ENCODE measurements at regions not wholly inside any gene's neighbourhood (a gene's known extent, or its start where the extent isn't known, plus 50 kb on each side); places are given as distances from the start of the nearest gene placed in this dataset.

DNA sequence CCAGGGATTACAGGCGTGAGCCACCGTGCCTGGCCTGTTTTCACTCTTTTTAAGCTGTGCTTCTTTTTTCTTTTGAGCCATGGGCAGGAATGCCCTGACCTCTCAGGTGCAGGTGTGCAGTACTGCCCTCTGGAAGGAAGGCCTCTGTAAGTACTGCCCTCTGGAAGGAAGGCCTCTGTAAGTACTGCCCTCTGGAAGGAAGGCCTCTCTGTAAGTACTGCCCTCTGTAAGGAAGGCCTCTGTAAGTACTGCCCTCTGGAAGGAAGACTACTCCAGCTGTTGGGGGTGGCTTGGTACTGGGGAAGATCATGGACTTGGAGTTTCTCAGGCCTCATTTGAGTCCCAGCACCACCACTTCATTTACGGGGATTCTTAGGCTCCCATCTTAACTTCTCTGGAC, 248.5 kb upstream of the ID2 start:
- no CpG with 5 or more reads among the region's 3 CpGs for WGBS (ENCODE audit: extremely low coverage, insufficient read length, low lambda C conversion rate)
- Histone ChIP-seq H4K91ac (ENCODE audit: insufficient read length, low read depth, low read length) (no peak overlapping the region), H2BK120ac (ENCODE audit: low read depth, low read length, poor library complexity, severe bottlenecking) (no peak overlapping the region), H2AK5ac (ENCODE audit: insufficient read length, low read length) (no peak overlapping the region), H3K4me1 (ENCODE audit: insufficient read depth, low read length) (peaks cover 3% of the 10 kb centered on the region; the same call in 1 of the 2 replicates), H2BK15ac (ENCODE audit: low read depth, low read length) (no peak overlapping the region), H3K79me2 (ENCODE audit: insufficient read depth, low read length) (no peaks in the 10 kb centered on the region), H3K4ac (ENCODE audit: low read depth, low read length) (no peak overlapping the region), H3K56ac (ENCODE audit: insufficient read length, low read depth, low read length) (no peak overlapping the region), H2BK20ac (ENCODE audit: low read depth, low read length, poor library complexity, severe bottlenecking) (no peak overlapping the region), H3K27ac (ENCODE audit: insufficient read length, low read depth, low read length) (no peak overlapping the region), H3K14ac (ENCODE audit: insufficient read depth, low read length) (no peak overlapping the region), H3K9me3 (ENCODE audit: control insufficient read depth, low read depth, low read length) (no peaks in the 10 kb centered on the region), H3K79me1 (ENCODE audit: insufficient read depth, low read depth, low read length, poor library complexity, severe bottlenecking) (no peaks in the 10 kb centered on the region), H3K23ac (ENCODE audit: insufficient read length, low read depth, low read length) (no peak overlapping the region), H2AFZ (ENCODE audit: low read length) (no peak overlapping the region), H3K23me2 (ENCODE audit: insufficient read length, low read depth, low read length, poor library complexity, severe bottlenecking) (no peaks in the 10 kb centered on the region), H3K18ac (ENCODE audit: insufficient read length, low read depth, low read length) (no peak overlapping the region), H4K20me1 (ENCODE audit: control insufficient read depth, insufficient read depth, insufficient read length) (no peaks in the 10 kb centered on the region), H2BK12ac (ENCODE audit: insufficient read length, low read depth, low read length) (no peak overlapping the region), H3T11ph (ENCODE audit: low read length) (no peak overlapping the region), H2BK5ac (ENCODE audit: insufficient read length, low read length) (no peak overlapping the region), H3K9ac (ENCODE audit: extremely low read depth, insufficient read length, low read length) (no peak overlapping the region), H3K4me2 (ENCODE audit: insufficient read depth, insufficient read length, low read length) (no peak overlapping the region), H3K27me3 (ENCODE audit: insufficient read depth, low read length) (no peaks in the 10 kb centered on the region), H4K5ac (ENCODE audit: insufficient read length, low read depth, low read length) (no peak overlapping the region), H4K8ac (replicated peaks; ENCODE audit: insufficient read length, low read depth, low read length) (no peak overlapping the region)
- Mint-ChIP-seq H3K36me3 (ENCODE audit: insufficient read depth in 1 of 3, low read depth in 3 of 3) (peaks cover 0 to 5% (median 4%) of the 10 kb centered on the region in 3 experiments; a peak in 4 of 7 replicates), H3K4me3 (no peak overlapping the region), H3K27ac (peak overlapping the region in 1 of 3 experiments; percentile 27; a peak in 1 of 7 replicates), H3K9me3 (peaks cover 4 to 11% of the 10 kb centered on the region in 2 experiments; a peak in 4 of 5 replicates), H3K4me1 (peaks cover 10 to 11% of the 10 kb centered on the region in 2 experiments), H3K27me3 (ENCODE audit: low read depth) (no peaks in the 10 kb centered on the region; the same call in 1 of the 2 replicates)
- no peak for TF ChIP-seq CTCF (conservative IDR thresholded peaks at IDR 0.05)
- DNase-seq, result no peak

All from H9 (cell line).